ENCODE measurements at regions not wholly inside any gene's neighbourhood (a gene's known extent, or its start where the extent isn't known, plus 50 kb on each side); places are given as distances from the start of the nearest gene placed in this dataset.

DNA sequence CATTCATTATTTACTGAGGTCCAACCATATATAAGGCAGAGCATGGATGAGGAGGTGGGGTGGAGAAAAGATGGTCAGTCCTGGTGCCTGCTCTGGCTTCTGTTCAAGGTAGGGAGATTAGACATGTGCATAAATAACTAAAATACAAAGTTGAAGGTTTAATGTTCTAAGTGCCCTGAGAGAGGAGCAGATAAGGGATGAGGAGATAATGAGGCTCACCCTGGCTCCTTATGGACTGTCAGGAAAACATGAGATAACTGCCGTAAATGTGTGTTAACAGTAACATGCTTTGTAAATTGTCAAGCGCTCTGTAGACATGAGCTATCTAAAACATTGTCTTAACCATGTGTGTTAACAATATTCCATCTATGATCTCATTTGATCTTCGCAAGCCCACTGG, 474.6 kb upstream of the USP24 start:
- no peak for FAIRE-seq
- CTCF ChIA-PET (ENCODE audit: partially characterized antibody), result interaction anchor here (1.2 to 4.2 kb wide), 2 partner anchors 11 to 12 kb away, joined by 4 to 36 read pairs; no protein-coding TSS in a partner anchor
- WGBS, 2 experiments (ENCODE audit: extremely low coverage in 1 of 2, insufficient coverage in 1 of 2, insufficient read length in 1 of 2, insufficient replicate concordance in 2 of 2, low coverage in 1 of 2, low lambda C conversion rate in 2 of 2, missing lambda C conversion rate in 1 of 2), result 95% methylated on average over 3 of the region's 3 CpGs; no CpG with 5 or more reads in 1 of the 2 experiments

More for the DNA sequence above, 474.6 kb upstream of the USP24 start:
- H2BK120ac ChIP-seq (replicated peaks; ENCODE audit: low read depth, low read length), result no peak overlapping the region
- H3K56ac ChIP-seq (replicated peaks; ENCODE audit: insufficient read length, low read depth, low read length), result no peak overlapping the region
- no peak overlapping the region for H2BK15ac ChIP-seq (ENCODE audit: low read length)
- no peaks in the 10 kb centered on the region; a peak in 1 of 7 replicates for H3K27me3 ChIP-seq (replicated peaks in 1 of 4; ENCODE audit: control insufficient read depth in 3 of 4, extremely low read depth in 1 of 4, insufficient read depth in 3 of 4, low read length in 3 of 4)
- no peaks in the 10 kb centered on the region; the same call in 1 of the 2 replicates for H3K23me2 ChIP-seq (ENCODE audit: low read depth, low read length)
- H2AK5ac ChIP-seq (ENCODE audit: low read depth, low read length), result no peak overlapping the region
- no peaks in the 10 kb centered on the region for H4K20me1 ChIP-seq (replicated peaks in 1 of 2; ENCODE audit: control insufficient read depth in 1 of 2, insufficient read depth in 2 of 2, low read length in 2 of 2)
- no peak overlapping the region for H3K23ac ChIP-seq (ENCODE audit: insufficient read length)
- no peak overlapping the region for H4K8ac ChIP-seq (ENCODE audit: extremely low read depth, insufficient read depth, low read length)
- no peak overlapping the region for H2AFZ ChIP-seq (ENCODE audit: low read length)
- H3K27ac ChIP-seq (ENCODE audit: low read depth, low read length), result no peak overlapping the region
- H2BK5ac ChIP-seq (ENCODE audit: low read depth, low read length), result no peak overlapping the region
- no peaks in the 10 kb centered on the region for H3K4me1 ChIP-seq (replicated peaks in 1 of 4; ENCODE audit: control insufficient read depth in 3 of 4, insufficient read depth in 4 of 4, low read length in 3 of 4)
- H2BK12ac ChIP-seq (ENCODE audit: low read depth, low read length), result no peak overlapping the region
- no peak overlapping the region for H3K4me3 ChIP-seq (ENCODE audit: extremely low read depth in 1 of 4, insufficient read depth in 2 of 4, low read depth in 3 of 4, low read length in 4 of 4)
- no peaks in the 10 kb centered on the region for H3K79me1 ChIP-seq (ENCODE audit: low read depth, low read length)
- no peak for DNase-seq (ENCODE audit: low read depth in 1 of 2, low spot score in 2 of 2)
- H4K91ac ChIP-seq (replicated peaks; ENCODE audit: insufficient read length, low read length), result no peak overlapping the region
- H3K14ac ChIP-seq (ENCODE audit: insufficient read length), result no peak overlapping the region
- H3K9me3 ChIP-seq (ENCODE audit: insufficient read depth in 2 of 2, low read depth in 1 of 2, low read length in 1 of 2), result no peaks in the 10 kb centered on the region
- POLR2A ChIA-PET (ENCODE audit: partially characterized antibody), result no interaction called here
- no peak for TF ChIP-seq TEAD4 (IDR thresholded peaks at IDR 0.05; ENCODE audit: low read depth, low read length)
- TF ChIP-seq, protein P1, sequence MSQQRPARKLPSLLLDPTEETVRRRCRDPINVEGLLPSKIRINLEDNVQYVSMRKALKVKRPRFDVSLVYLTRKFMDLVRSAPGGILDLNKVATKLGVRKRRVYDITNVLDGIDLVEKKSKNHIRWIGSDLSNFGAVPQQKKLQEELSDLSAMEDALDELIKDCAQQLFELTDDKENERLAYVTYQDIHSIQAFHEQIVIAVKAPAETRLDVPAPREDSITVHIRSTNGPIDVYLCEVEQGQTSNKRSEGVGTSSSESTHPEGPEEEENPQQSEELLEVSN (IDR thresholded peaks at IDR 0.05), result no peak
- H4K5ac ChIP-seq (ENCODE audit: insufficient read length, low read depth, low read length), result no peak overlapping the region
- no peak overlapping the region for H3K18ac ChIP-seq (ENCODE audit: extremely low read depth, low read length)
- no peaks in the 10 kb centered on the region for H3K36me3 ChIP-seq (ENCODE audit: control insufficient read depth in 2 of 4, insufficient read depth in 4 of 4, low read length in 3 of 4)
- no peak overlapping the region for H2BK20ac ChIP-seq (ENCODE audit: low read length)
- no peaks in the 10 kb centered on the region for H3K79me2 ChIP-seq (ENCODE audit: control insufficient read depth in 1 of 2, insufficient read depth in 2 of 2, low read length in 2 of 2)
- no peak overlapping the region for H3K4ac ChIP-seq (replicated peaks; ENCODE audit: insufficient read length, low read depth, low read length)
- no peak overlapping the region for H3K4me2 ChIP-seq (ENCODE audit: insufficient read depth in 1 of 2, low read depth in 2 of 2, low read length in 2 of 2)
- no peak overlapping the region for H3K9ac ChIP-seq (replicated peaks in 1 of 4; ENCODE audit: extremely low read depth in 1 of 4, low read depth in 3 of 4, low read length in 3 of 4)
